Activated T-cell treated with anti-CD3 and anti-CD28 coated beads for 48 hours (primary cell): ENCODE measurements at regions not wholly inside any gene's neighbourhood (a gene's known extent, or its start where the extent isn't known, plus 50 kb on each side); places are given as distances from the start of the nearest gene placed in this dataset.

Experiments used
- DNase-seq: peaks from one replicate; pipeline ENCODE4 v3.0.0-alpha.2; 2020; ENCODE audit warnings: low read depth

- no peak for DNase-seq
Measured at GRCh38 chr7:106808967-106809635, 56.0 kb upstream of the PIK3CG start.

GRCh38 chr7:106811472-106811871 is 53.6 kb upstream of the PIK3CG start:
- no peak for DNase-seq

GRCh38 chr7:106812027-106812643 is 52.9 kb upstream of the PIK3CG start:
- no peak for DNase-seq

GRCh38 chr7:106813705-106814305 is 51.3 kb upstream of the PIK3CG start:
- DNase-seq: no peak

- no peak for DNase-seq
Measured at GRCh38 chr7:106814887-106815286, 50.2 kb upstream of the PIK3CG start.
